GM12872 (cell line): ENCODE measurements at regions not wholly inside any gene's neighbourhood (a gene's known extent, or its start where the extent isn't known, plus 50 kb on each side); places are given as distances from the start of the nearest gene placed in this dataset.

Experiments
- TF ChIP-seq, protein P1 (sequence below): IDR thresholded peaks from 3 replicates; pipeline ENCODE4 v1.5.1; 2011; ENCODE audit warnings: low read depth, mild to moderate bottlenecking, low read length, moderate library complexity; ENCODE audit not compliant: insufficient read depth

- TF ChIP-seq, protein P1, sequence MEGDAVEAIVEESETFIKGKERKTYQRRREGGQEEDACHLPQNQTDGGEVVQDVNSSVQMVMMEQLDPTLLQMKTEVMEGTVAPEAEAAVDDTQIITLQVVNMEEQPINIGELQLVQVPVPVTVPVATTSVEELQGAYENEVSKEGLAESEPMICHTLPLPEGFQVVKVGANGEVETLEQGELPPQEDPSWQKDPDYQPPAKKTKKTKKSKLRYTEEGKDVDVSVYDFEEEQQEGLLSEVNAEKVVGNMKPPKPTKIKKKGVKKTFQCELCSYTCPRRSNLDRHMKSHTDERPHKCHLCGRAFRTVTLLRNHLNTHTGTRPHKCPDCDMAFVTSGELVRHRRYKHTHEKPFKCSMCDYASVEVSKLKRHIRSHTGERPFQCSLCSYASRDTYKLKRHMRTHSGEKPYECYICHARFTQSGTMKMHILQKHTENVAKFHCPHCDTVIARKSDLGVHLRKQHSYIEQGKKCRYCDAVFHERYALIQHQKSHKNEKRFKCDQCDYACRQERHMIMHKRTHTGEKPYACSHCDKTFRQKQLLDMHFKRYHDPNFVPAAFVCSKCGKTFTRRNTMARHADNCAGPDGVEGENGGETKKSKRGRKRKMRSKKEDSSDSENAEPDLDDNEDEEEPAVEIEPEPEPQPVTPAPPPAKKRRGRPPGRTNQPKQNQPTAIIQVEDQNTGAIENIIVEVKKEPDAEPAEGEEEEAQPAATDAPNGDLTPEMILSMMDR: no peak
These were observed 624.3 kb downstream of the MCTP2 start for GRCh38 chr15:94855409-94856266.

DNA sequence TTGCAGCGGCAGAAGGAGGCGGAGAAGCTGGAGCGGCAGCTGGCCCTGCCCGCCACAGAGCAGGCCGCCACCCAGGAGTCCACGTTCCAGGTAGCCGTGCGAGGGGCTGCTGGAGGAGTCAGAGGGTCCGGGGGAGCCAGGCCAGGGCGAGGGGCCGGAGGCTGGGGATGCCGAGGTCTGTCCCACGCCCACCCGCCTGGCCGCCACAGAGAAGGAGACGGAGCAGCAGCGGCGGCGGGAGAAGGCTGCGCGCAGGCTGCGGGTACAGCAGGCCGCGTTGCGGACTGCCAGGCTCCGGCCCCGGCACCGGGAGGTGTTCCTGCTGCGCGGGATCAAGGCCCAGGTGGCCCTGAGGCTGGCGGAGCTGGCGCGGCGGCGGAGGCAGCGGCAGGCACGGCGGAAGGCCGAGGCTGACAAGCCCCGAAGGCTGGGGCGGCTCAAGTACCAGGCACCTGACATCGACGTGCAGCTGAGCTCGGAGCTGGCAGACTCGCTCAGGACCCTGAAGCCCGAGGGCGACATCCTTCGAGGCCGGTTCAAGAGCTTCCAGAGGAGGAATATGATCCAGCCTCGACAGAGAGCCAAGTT lies 625.0 kb downstream of the MCTP2 start:
- TF ChIP-seq, protein P1: no peak

GRCh38 chr15:94857466-94857865 lies 626.1 kb downstream of the MCTP2 start:
- TF ChIP-seq, protein P1: no peak

DNA sequence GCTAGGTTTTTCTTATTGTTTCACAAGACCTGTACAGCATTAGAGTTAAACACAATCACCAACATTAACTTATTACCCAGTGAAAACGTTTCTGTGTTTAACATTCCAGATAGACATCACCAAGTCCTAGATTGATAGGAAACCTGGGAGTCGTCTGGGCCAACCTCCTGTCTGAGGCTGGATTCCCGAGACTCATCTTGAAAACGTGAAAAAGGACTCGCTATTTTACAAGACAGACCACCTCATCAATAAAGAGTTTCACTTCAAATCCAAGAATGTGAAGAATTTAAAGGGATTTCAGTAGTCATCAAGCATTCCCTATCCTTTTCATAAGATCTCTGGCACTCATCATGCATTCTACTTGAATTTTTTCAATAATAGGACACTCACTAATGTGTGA lies 626.6 kb downstream of the MCTP2 start:
- TF ChIP-seq, protein P1: no peak

GRCh38 chr15:94858449-94858848 lies 627.1 kb downstream of the MCTP2 start:
- TF ChIP-seq, protein P1: no peak

GRCh38 chr15:94858920-94859319 lies 627.6 kb downstream of the MCTP2 start:
- TF ChIP-seq, protein P1: no peak

- TF ChIP-seq, protein P1: no peak
These were observed 633.2 kb downstream of the MCTP2 start for GRCh38 chr15:94864600-94864999.
